GM23338 (cell line): ENCODE measurements at regions not wholly inside any gene's neighbourhood (a gene's known extent, or its start where the extent isn't known, plus 50 kb on each side); places are given as distances from the start of the nearest gene placed in this dataset.

Experiments used
- ATAC-seq: fragments of 200-7000 bp; cut with Tn5 transposase; 3 replicates; pipeline ENCODE4 v1.9.1; 2020
- DNase-seq: peaks from one replicate; pipeline ENCODE4 v3.0.0-alpha.2; 2015; ENCODE audit warnings: low spot score
- H2AFZ ChIP-seq: fragments of 200-600 bp; sonication (generic); 2 replicates; pipeline ENCODE4 v1.8.0; 2016; ENCODE audit warnings: antibody characterized with exemption, mild to moderate bottlenecking, moderate library complexity
- H3F3A ChIP-seq: fragments of 200-600 bp; sonication (generic); replicated peaks from 2 replicates; pipeline ENCODE4 v1.8.0; 2017; ENCODE audit warnings: antibody characterized with exemption, mixed run types, low read depth
- H3K27ac ChIP-seq: fragments of 200-600 bp; sonication (generic); 2 replicates; pipeline ENCODE4 v1.6.1; 2016; ENCODE audit warnings: low read depth
- H3K27me3 ChIP-seq: fragments of 200-600 bp; sonication (generic); 2 replicates; pipeline ENCODE4 v1.8.0; 2016; ENCODE audit warnings: mild to moderate bottlenecking, mixed run types, moderate library complexity; ENCODE audit not compliant: insufficient read depth
- H3K36me3 ChIP-seq: fragments of 200-600 bp; sonication (generic); 2 replicates; pipeline ENCODE4 v1.8.0; 2016; ENCODE audit warnings: mild to moderate bottlenecking; ENCODE audit not compliant: insufficient read depth
- H3K4me1 ChIP-seq: fragments of 200-600 bp; sonication (generic); 2 replicates; pipeline ENCODE4 v1.8.0; 2016; ENCODE audit warnings: mild to moderate bottlenecking, moderate library complexity; ENCODE audit not compliant: insufficient read depth
- H3K4me2 ChIP-seq: fragments of 200-600 bp; sonication (generic); 2 replicates; pipeline ENCODE4 v1.7.1; 2017; ENCODE audit warnings: mixed run types
- H3K4me3 ChIP-seq: fragments of 200-600 bp; sonication (generic); 2 replicates; pipeline ENCODE4 v1.6.1; 2016; ENCODE audit warnings: mixed run types
- H3K79me2 ChIP-seq: fragments of 200-600 bp; sonication (generic); replicated peaks from 2 replicates; pipeline ENCODE4 v1.8.0; 2017; ENCODE audit warnings: mild to moderate bottlenecking; ENCODE audit not compliant: insufficient read depth
- H3K9me2 ChIP-seq: fragments of 200-600 bp; sonication (generic); 2 replicates; pipeline ENCODE4 v1.8.0; 2017; ENCODE audit not compliant: insufficient read depth
- H4K20me1 ChIP-seq: fragments of 200-600 bp; sonication (generic); replicated peaks from 2 replicates; pipeline ENCODE4 v1.8.0; 2017; ENCODE audit warnings: mild to moderate bottlenecking; ENCODE audit not compliant: insufficient read depth
- H3K27ac Mint-ChIP-seq: 2 replicates; pipeline ENCODE4 v1.8.0; 2020; ENCODE audit warnings: inconsistent platforms, mild to moderate bottlenecking, moderate library complexity, mixed read lengths
- H3K27me3 Mint-ChIP-seq: 3 replicates; pipeline ENCODE4 v1.8.0; 2022; ENCODE audit warnings: low read depth, mild to moderate bottlenecking, moderate library complexity, mixed read lengths, inconsistent platforms; ENCODE audit not compliant: insufficient read depth, poor library complexity
- H3K36me3 Mint-ChIP-seq: 3 replicates; pipeline ENCODE4 v1.8.0; 2021; ENCODE audit warnings: low read depth, mild to moderate bottlenecking, inconsistent platforms, moderate library complexity, mixed read lengths
- H3K4me1 Mint-ChIP-seq: 3 replicates; pipeline ENCODE4 v1.8.0; 2020; ENCODE audit warnings: mild to moderate bottlenecking, inconsistent platforms, mixed read lengths
- H3K4me3 Mint-ChIP-seq: 3 replicates; pipeline ENCODE4 v1.8.0; 2021; ENCODE audit warnings: moderate library complexity, mild to moderate bottlenecking, inconsistent platforms, mixed read lengths
- H3K9me3 Mint-ChIP-seq: 3 replicates; pipeline ENCODE4 v1.8.0; 2020; ENCODE audit warnings: moderate library complexity, mild to moderate bottlenecking, inconsistent platforms, mixed read lengths
- EZH2phosphoT487 ChIP-seq: fragments of 200-600 bp; sonication (generic); IDR thresholded peaks from one replicate; pipeline ENCODE4 v1.8.1; 2018; ENCODE audit warnings: antibody characterized with exemption; ENCODE audit not compliant: unreplicated experiment
- JUNB ChIP-seq: IDR thresholded peaks from one replicate; pipeline ENCODE4 v1.6.1; 2016; ENCODE audit warnings: antibody characterized with exemption; ENCODE audit not compliant: unreplicated experiment
- STAT1 ChIP-seq: IDR thresholded peaks from one replicate; pipeline ENCODE4 v1.6.1; 2016; ENCODE audit warnings: antibody characterized with exemption; ENCODE audit not compliant: unreplicated experiment
- ZNF331 ChIP-seq: fragments of 250-450 bp; sonication (Bioruptor Pico); IDR thresholded peaks from 2 replicates; pipeline ENCODE4 v1.5.0; 2020; ENCODE audit warnings: low read depth, mild to moderate bottlenecking, moderate library complexity
- TF ChIP-seq, protein P1 (sequence below): IDR thresholded peaks from one replicate; pipeline ENCODE4 v1.6.1; 2018; ENCODE audit warnings: antibody characterized with exemption; ENCODE audit not compliant: unreplicated experiment
- TF ChIP-seq, protein P2 (sequence below): fragments of 250-450 bp; sonication (Bioruptor Pico); IDR thresholded peaks from 2 replicates; pipeline ENCODE4 v1.5.0; 2020; ENCODE audit warnings: mild to moderate bottlenecking, moderate library complexity
- TF ChIP-seq, protein P3 (sequence below): IDR thresholded peaks from 2 replicates; pipeline ENCODE4 v1.6.1; 2016; ENCODE audit warnings: antibody characterized with exemption

DNA sequence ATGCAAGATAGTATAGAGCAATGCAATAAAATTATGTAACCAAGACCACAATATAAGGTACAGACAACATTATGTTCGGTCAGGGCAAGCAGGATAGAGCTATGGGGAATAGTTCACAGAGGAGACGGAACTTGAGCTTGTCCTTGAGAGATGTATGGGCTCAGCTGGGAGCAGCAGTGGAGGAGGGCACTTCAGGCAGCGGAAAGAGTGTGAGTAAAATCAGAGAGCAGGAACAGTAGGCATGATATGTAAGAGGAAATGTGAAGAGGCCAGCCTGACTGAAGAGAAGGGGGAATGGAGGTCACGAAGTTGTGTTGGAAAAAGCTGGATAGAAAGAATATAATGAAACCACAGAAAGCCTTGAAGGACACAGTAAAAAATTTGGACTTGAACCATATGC is 217.2 kb upstream of the NOCT start:
- no peaks in the 10 kb centered on the region for H3K9me3 Mint-ChIP-seq
- Histone ChIP-seq H4K20me1 (no peaks in the 10 kb centered on the region), H3K27ac (no peak overlapping the region), H3K79me2 (no peaks in the 10 kb centered on the region), H3K36me3 (no peaks in the 10 kb centered on the region), H3K4me1 (no peaks in the 10 kb centered on the region), H3K4me3 (no peak overlapping the region), H3K4me2 (no peak overlapping the region), H2AFZ (no peak overlapping the region), H3K9me2 (no peaks in the 10 kb centered on the region), H3K27me3 (no peaks in the 10 kb centered on the region), H3F3A (no peaks in the 10 kb centered on the region)
- TF ChIP-seq STAT1 (no peak), JUNB (no peak), EZH2phosphoT487 (no peak), ZNF331 (no peak)
- TF ChIP-seq, protein P1, sequence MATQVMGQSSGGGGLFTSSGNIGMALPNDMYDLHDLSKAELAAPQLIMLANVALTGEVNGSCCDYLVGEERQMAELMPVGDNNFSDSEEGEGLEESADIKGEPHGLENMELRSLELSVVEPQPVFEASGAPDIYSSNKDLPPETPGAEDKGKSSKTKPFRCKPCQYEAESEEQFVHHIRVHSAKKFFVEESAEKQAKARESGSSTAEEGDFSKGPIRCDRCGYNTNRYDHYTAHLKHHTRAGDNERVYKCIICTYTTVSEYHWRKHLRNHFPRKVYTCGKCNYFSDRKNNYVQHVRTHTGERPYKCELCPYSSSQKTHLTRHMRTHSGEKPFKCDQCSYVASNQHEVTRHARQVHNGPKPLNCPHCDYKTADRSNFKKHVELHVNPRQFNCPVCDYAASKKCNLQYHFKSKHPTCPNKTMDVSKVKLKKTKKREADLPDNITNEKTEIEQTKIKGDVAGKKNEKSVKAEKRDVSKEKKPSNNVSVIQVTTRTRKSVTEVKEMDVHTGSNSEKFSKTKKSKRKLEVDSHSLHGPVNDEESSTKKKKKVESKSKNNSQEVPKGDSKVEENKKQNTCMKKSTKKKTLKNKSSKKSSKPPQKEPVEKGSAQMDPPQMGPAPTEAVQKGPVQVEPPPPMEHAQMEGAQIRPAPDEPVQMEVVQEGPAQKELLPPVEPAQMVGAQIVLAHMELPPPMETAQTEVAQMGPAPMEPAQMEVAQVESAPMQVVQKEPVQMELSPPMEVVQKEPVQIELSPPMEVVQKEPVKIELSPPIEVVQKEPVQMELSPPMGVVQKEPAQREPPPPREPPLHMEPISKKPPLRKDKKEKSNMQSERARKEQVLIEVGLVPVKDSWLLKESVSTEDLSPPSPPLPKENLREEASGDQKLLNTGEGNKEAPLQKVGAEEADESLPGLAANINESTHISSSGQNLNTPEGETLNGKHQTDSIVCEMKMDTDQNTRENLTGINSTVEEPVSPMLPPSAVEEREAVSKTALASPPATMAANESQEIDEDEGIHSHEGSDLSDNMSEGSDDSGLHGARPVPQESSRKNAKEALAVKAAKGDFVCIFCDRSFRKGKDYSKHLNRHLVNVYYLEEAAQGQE = no peak
- TF ChIP-seq, protein P2, sequence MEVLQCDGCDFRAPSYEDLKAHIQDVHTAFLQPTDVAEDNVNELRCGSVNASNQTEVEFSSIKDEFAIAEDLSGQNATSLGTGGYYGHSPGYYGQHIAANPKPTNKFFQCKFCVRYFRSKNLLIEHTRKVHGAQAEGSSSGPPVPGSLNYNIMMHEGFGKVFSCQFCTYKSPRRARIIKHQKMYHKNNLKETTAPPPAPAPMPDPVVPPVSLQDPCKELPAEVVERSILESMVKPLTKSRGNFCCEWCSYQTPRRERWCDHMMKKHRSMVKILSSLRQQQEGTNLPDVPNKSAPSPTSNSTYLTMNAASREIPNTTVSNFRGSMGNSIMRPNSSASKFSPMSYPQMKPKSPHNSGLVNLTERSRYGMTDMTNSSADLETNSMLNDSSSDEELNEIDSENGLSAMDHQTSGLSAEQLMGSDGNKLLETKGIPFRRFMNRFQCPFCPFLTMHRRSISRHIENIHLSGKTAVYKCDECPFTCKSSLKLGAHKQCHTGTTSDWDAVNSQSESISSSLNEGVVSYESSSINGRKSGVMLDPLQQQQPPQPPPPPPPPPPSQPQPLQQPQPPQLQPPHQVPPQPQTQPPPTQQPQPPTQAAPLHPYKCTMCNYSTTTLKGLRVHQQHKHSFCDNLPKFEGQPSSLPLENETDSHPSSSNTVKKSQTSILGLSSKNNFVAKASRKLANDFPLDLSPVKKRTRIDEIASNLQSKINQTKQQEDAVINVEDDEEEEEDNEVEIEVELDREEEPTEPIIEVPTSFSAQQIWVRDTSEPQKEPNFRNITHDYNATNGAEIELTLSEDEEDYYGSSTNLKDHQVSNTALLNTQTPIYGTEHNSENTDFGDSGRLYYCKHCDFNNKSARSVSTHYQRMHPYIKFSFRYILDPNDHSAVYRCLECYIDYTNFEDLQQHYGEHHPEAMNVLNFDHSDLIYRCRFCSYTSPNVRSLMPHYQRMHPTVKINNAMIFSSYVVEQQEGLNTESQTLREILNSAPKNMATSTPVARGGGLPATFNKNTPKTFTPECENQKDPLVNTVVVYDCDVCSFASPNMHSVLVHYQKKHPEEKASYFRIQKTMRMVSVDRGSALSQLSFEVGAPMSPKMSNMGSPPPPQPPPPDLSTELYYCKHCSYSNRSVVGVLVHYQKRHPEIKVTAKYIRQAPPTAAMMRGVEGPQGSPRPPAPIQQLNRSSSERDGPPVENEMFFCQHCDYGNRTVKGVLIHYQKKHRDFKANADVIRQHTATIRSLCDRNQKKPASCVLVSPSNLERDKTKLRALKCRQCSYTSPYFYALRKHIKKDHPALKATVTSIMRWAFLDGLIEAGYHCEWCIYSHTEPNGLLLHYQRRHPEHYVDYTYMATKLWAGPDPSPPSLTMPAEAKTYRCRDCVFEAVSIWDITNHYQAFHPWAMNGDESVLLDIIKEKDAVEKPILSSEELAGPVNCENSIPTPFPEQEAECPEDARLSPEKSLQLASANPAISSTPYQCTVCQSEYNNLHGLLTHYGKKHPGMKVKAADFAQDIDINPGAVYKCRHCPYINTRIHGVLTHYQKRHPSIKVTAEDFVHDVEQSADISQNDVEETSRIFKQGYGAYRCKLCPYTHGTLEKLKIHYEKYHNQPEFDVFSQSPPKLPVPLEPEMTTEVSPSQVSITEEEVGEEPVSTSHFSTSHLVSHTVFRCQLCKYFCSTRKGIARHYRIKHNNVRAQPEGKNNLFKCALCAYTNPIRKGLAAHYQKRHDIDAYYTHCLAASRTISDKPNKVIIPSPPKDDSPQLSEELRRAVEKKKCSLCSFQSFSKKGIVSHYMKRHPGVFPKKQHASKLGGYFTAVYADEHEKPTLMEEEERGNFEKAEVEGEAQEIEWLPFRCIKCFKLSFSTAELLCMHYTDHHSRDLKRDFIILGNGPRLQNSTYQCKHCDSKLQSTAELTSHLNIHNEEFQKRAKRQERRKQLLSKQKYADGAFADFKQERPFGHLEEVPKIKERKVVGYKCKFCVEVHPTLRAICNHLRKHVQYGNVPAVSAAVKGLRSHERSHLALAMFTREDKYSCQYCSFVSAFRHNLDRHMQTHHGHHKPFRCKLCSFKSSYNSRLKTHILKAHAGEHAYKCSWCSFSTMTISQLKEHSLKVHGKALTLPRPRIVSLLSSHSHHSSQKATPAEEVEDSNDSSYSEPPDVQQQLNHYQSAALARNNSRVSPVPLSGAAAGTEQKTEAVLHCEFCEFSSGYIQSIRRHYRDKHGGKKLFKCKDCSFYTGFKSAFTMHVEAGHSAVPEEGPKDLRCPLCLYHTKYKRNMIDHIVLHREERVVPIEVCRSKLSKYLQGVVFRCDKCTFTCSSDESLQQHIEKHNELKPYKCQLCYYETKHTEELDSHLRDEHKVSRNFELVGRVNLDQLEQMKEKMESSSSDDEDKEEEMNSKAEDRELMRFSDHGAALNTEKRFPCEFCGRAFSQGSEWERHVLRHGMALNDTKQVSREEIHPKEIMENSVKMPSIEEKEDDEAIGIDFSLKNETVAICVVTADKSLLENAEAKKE (CRISPR knock-in tag) = no peak
- TF ChIP-seq, protein P3, sequence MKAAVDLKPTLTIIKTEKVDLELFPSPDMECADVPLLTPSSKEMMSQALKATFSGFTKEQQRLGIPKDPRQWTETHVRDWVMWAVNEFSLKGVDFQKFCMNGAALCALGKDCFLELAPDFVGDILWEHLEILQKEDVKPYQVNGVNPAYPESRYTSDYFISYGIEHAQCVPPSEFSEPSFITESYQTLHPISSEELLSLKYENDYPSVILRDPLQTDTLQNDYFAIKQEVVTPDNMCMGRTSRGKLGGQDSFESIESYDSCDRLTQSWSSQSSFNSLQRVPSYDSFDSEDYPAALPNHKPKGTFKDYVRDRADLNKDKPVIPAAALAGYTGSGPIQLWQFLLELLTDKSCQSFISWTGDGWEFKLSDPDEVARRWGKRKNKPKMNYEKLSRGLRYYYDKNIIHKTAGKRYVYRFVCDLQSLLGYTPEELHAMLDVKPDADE = no peak
- no peaks in the 10 kb centered on the region for H3K36me3 Mint-ChIP-seq
- DNase-seq = no peak
- H3K27ac Mint-ChIP-seq = no peak overlapping the region
- no peak for ATAC-seq
- no peaks in the 10 kb centered on the region for H3K27me3 Mint-ChIP-seq
- no peak overlapping the region for H3K4me3 Mint-ChIP-seq
- no peaks in the 10 kb centered on the region for H3K4me1 Mint-ChIP-seq
